HG03469 (cell line): ENCODE measurements at regions not wholly inside any gene's neighbourhood (a gene's known extent, or its start where the extent isn't known, plus 50 kb on each side); places are given as distances from the start of the nearest gene placed in this dataset.
"Not testable (repeated sequence)": the region's sequence is repeated elsewhere in the genome, so short reads cannot be mapped to it uniquely, and the experiment has no call there.

ENCODE experiments used
- ATAC-seq: cut with Tn5 transposase; IDR thresholded peaks from one replicate; pipeline ENCODE4 v1.9.1; 2021; ENCODE audit warnings: mild to moderate bottlenecking, moderate library complexity, moderate number of reproducible peaks; ENCODE audit not compliant: unreplicated experiment

- ATAC-seq = no peak
Measured at GRCh38 chr14:106511006-106511799, 984.8 kb downstream of the TMEM121 start.

- ATAC-seq = no peak
Measured at GRCh38 chr14:106511800-106512198, 985.4 kb downstream of the TMEM121 start.

- ATAC-seq = no peak
Measured at GRCh38 chr14:106513302-106513701, 986.9 kb downstream of the TMEM121 start.

GRCh38 chr14:106518054-106518943 is 991.9 kb downstream of the TMEM121 start:
- ATAC-seq = no peak

GRCh38 chr14:106522118-106522517 is 995.7 kb downstream of the TMEM121 start:
- not testable (repeated sequence) for ATAC-seq

- no peak for ATAC-seq
Measured at GRCh38 chr14:106522990-106523389, 996.6 kb downstream of the TMEM121 start.

GRCh38 chr14:106528717-106529116 is 1002.3 kb downstream of the TMEM121 start:
- ATAC-seq = no peak

GRCh38 chr14:106530031-106530422 is 1003.6 kb downstream of the TMEM121 start:
- ATAC-seq = no peak

- ATAC-seq = no peak
Measured at GRCh38 chr14:106530423-106531107, 1004.2 kb downstream of the TMEM121 start.

- not testable (repeated sequence) for ATAC-seq
Measured at GRCh38 chr14:106537597-106537996, 1011.2 kb downstream of the TMEM121 start.

GRCh38 chr14:106538201-106538600 is 1011.8 kb downstream of the TMEM121 start:
- no peak for ATAC-seq

- ATAC-seq = no peak
Measured at GRCh38 chr14:106547735-106548434, 1021.5 kb downstream of the TMEM121 start.

GRCh38 chr14:106549064-106549463 is 1022.7 kb downstream of the TMEM121 start:
- ATAC-seq = no peak

GRCh38 chr14:106551265-106551664 is 1024.9 kb downstream of the TMEM121 start:
- no peak for ATAC-seq

- not testable (repeated sequence) for ATAC-seq
Measured at GRCh38 chr14:106556211-106556610, 1029.8 kb downstream of the TMEM121 start.

GRCh38 chr14:106556665-106557289 is 1030.4 kb downstream of the TMEM121 start:
- no peak for ATAC-seq

GRCh38 chr14:106562451-106562850 is 1036.1 kb downstream of the TMEM121 start:
- ATAC-seq = no peak

- no peak for ATAC-seq
Measured at GRCh38 chr14:106564058-106564643, 1037.8 kb downstream of the TMEM121 start.

- no peak for ATAC-seq
Measured at GRCh38 chr14:106578481-106578880, 1052.1 kb downstream of the TMEM121 start.

- no peak for ATAC-seq
Measured at GRCh38 chr14:106579084-106579483, 1052.7 kb downstream of the TMEM121 start.
